GM21786 (cell line): ENCODE measurements at regions not wholly inside any gene's neighbourhood (a gene's known extent, or its start where the extent isn't known, plus 50 kb on each side); places are given as distances from the start of the nearest gene placed in this dataset.

Experiments
- ATAC-seq: cut with Tn5 transposase; IDR thresholded peaks from one replicate; pipeline ENCODE4 v1.9.1; 2021; ENCODE audit not compliant: unreplicated experiment

- ATAC-seq: no peak
These were observed 416.9 kb upstream of the MKI67 start for GRCh38 chr10:128543151-128543550.

GRCh38 chr10:128545216-128545615 lies 419.0 kb upstream of the MKI67 start:
- ATAC-seq: no peak

- no peak for ATAC-seq
These were observed 420.5 kb upstream of the MKI67 start for GRCh38 chr10:128546651-128547165.

- ATAC-seq: no peak
These were observed 422.9 kb upstream of the MKI67 start for GRCh38 chr10:128549101-128549608.

GRCh38 chr10:128550045-128550444 lies 423.8 kb upstream of the MKI67 start:
- no peak for ATAC-seq

- ATAC-seq: no peak
These were observed 425.3 kb upstream of the MKI67 start for GRCh38 chr10:128551475-128551874.

- ATAC-seq: no peak
These were observed 427.5 kb upstream of the MKI67 start for GRCh38 chr10:128553755-128554154.

GRCh38 chr10:128556182-128557110 lies 430.2 kb upstream of the MKI67 start:
- no peak for ATAC-seq

GRCh38 chr10:128557149-128557710 lies 431.0 kb upstream of the MKI67 start:
- ATAC-seq: no peak

- ATAC-seq: no peak
These were observed 434.2 kb upstream of the MKI67 start for GRCh38 chr10:128560406-128560805.

- no peak for ATAC-seq
These were observed 434.8 kb upstream of the MKI67 start for GRCh38 chr10:128560993-128561392.

GRCh38 chr10:128563387-128563786 lies 437.2 kb upstream of the MKI67 start:
- ATAC-seq: no peak

GRCh38 chr10:128563904-128564303 lies 437.7 kb upstream of the MKI67 start:
- no peak for ATAC-seq

- ATAC-seq: no peak
These were observed 440.2 kb upstream of the MKI67 start for GRCh38 chr10:128566361-128566968.

- ATAC-seq: no peak
These were observed 441.3 kb upstream of the MKI67 start for GRCh38 chr10:128567551-128567950.

GRCh38 chr10:128568041-128568440 lies 441.8 kb upstream of the MKI67 start:
- ATAC-seq: no peak

GRCh38 chr10:128568491-128568890 lies 442.3 kb upstream of the MKI67 start:
- ATAC-seq: no peak

GRCh38 chr10:128568990-128569945 lies 443.0 kb upstream of the MKI67 start:
- no peak for ATAC-seq

GRCh38 chr10:128570319-128570995 lies 444.2 kb upstream of the MKI67 start:
- no peak for ATAC-seq

- ATAC-seq: no peak
These were observed 444.8 kb upstream of the MKI67 start for GRCh38 chr10:128571071-128571470.
